ENCODE measurements at regions not wholly inside any gene's neighbourhood (a gene's known extent, or its start where the extent isn't known, plus 50 kb on each side); places are given as distances from the start of the nearest gene placed in this dataset.
A peak's percentile ranks its signal among the peaks of the same experiment; 100 is the strongest.

DNA sequence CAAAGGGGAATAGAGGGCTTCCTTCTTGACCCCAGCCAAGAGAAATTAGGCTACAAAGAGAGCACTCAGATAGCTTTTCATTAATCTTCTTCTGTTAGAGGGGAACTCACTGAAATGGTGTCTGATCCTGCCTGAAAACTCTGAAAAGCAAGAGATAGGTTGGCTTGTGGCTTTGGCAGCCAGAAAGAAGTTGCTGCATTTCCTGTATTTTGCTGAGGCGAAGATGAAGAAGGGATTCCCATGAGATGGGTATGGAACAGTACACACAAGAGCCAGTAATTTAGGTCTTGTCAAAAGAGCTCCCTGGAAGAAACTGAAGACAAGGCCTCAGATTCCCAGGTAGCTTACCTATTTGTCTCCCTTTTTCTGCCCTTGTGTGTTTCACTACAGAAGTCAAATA lies 120.9 kb upstream of the TARS1 start:
- peak overlapping the region; percentile 63 for H2AFZ ChIP-seq (ENCODE audit: low read depth, low read length)
- DNase-seq (ENCODE audit: low read depth, low spot score), result peak; percentile 37
- ChIA-PET POLR2A (no interaction called here), CTCF (interaction anchor here (0.7 to 1.9 kb wide), 5 partner anchors 10 to 116 kb away, joined by 3 to 9 read pairs (median 4); no protein-coding TSS in a partner anchor)
- H3K27ac ChIP-seq (ENCODE audit: insufficient read depth, low read depth, low read length), result peak overlapping the region; percentile 98
- intact Hi-C loops (cut with micrococcal nuclease), result loop anchor here (2.0 to 5.0 kb wide), 2 partner anchors 89 to 122 kb away; partner anchors contain the start of gene TARS1
- H3K79me2 ChIP-seq (ENCODE audit: control insufficient read depth, insufficient read depth, low read length), result no peaks in the 10 kb centered on the region
- no peaks in the 10 kb centered on the region for H3K9me3 ChIP-seq (replicated peaks; ENCODE audit: control insufficient read depth, insufficient read depth, low read length)
- H4K20me1 ChIP-seq (replicated peaks; ENCODE audit: control insufficient read depth, extremely low read depth, insufficient read depth, low read length), result no peaks in the 10 kb centered on the region
- dilution Hi-C loops (cut with MboI; ENCODE audit: extremely low pct_ligation_motif_present, low sequenced_read_pairs), result no loop called here
- peak; percentile 62 for FAIRE-seq
- H3K4me1 ChIP-seq (ENCODE audit: control insufficient read depth, extremely low read depth, insufficient read depth, low read length), result peaks cover 34% of the 10 kb centered on the region
- no peak overlapping the region for H3K4me2 ChIP-seq (ENCODE audit: insufficient read depth, low read length)
- H3K36me3 ChIP-seq (ENCODE audit: control insufficient read depth in 2 of 2, extremely low read depth in 1 of 2, insufficient read depth in 2 of 2, low read length in 2 of 2), result no peaks in the 10 kb centered on the region
- H3K9ac ChIP-seq (replicated peaks; ENCODE audit: extremely low read depth, insufficient read depth, low read length), result no peak overlapping the region
- H3K4me3 ChIP-seq (replicated peaks in 1 of 3; ENCODE audit: insufficient read depth in 1 of 3, low read depth in 1 of 3, low read length in 3 of 3), result no peak overlapping the region
- no peaks in the 10 kb centered on the region for H3K27me3 ChIP-seq (ENCODE audit: control insufficient read depth in 2 of 2, insufficient read depth in 2 of 2, low read length in 2 of 2)
- TF ChIP-seq, protein P1, sequence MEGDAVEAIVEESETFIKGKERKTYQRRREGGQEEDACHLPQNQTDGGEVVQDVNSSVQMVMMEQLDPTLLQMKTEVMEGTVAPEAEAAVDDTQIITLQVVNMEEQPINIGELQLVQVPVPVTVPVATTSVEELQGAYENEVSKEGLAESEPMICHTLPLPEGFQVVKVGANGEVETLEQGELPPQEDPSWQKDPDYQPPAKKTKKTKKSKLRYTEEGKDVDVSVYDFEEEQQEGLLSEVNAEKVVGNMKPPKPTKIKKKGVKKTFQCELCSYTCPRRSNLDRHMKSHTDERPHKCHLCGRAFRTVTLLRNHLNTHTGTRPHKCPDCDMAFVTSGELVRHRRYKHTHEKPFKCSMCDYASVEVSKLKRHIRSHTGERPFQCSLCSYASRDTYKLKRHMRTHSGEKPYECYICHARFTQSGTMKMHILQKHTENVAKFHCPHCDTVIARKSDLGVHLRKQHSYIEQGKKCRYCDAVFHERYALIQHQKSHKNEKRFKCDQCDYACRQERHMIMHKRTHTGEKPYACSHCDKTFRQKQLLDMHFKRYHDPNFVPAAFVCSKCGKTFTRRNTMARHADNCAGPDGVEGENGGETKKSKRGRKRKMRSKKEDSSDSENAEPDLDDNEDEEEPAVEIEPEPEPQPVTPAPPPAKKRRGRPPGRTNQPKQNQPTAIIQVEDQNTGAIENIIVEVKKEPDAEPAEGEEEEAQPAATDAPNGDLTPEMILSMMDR (IDR thresholded peaks at IDR 0.05; ENCODE audit: extremely low read depth in 1 of 2, insufficient read depth in 1 of 2, low read depth in 1 of 2, low read length in 2 of 2), result no peak
- TF ChIP-seq POLR2AphosphoS5 (IDR thresholded peaks at IDR 0.05; ENCODE audit: insufficient read depth, low read depth, low read length) (no peak), MYC (IDR thresholded peaks at IDR 0.05; ENCODE audit: low read depth, low read length) (no peak), POLR2A (IDR thresholded peaks at IDR 0.05; ENCODE audit: low read depth, low read length) (no peak), EZH2 (IDR thresholded peaks at IDR 0.05; ENCODE audit: borderline replicate concordance, low read depth, low read length, severe bottlenecking) (no peak), FOS (IDR thresholded peaks at IDR 0.05; ENCODE audit: borderline replicate concordance, insufficient read depth, low read length) (no peak), GATA2 (IDR thresholded peaks at IDR 0.05; ENCODE audit: insufficient read depth, insufficient read length, low read depth, low read length) (no peak), JUN (IDR thresholded peaks at IDR 0.05; ENCODE audit: borderline replicate concordance, insufficient read depth, insufficient read length, low read depth) (no peak)
- TF ChIP-seq, protein P2, sequence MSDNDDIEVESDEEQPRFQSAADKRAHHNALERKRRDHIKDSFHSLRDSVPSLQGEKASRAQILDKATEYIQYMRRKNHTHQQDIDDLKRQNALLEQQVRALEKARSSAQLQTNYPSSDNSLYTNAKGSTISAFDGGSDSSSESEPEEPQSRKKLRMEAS (IDR thresholded peaks at IDR 0.05; ENCODE audit: insufficient read depth, insufficient read length), result no peak
- H3K9me1 ChIP-seq (replicated peaks; ENCODE audit: control insufficient read depth, extremely low read depth, insufficient read depth, low read length), result no peaks in the 10 kb centered on the region
- no TSS peak for BruUV-seq (replicated peaks)

Measured in endothelial cell of umbilical vein (primary cell).